ENCODE measurements at regions not wholly inside any gene's neighbourhood (a gene's known extent, or its start where the extent isn't known, plus 50 kb on each side); places are given as distances from the start of the nearest gene placed in this dataset.

- DNase-seq (ENCODE audit: low read depth, low spot score) = no peak
- in situ Hi-C loops (cut with HindIII; ENCODE audit: low pct_unique_long_range_greater_than_20kb, low sequenced_read_pairs) = no loop called here
Observed at GRCh38 chr11:109858152-109858551, 235.0 kb upstream of the ZC3H12C start.

GRCh38 chr11:109859045-109859724 lies 234.0 kb upstream of the ZC3H12C start:
- in situ Hi-C loops (cut with HindIII; ENCODE audit: low pct_unique_long_range_greater_than_20kb, low sequenced_read_pairs) = no loop called here
- no peak for DNase-seq (ENCODE audit: low read depth, low spot score)

- in situ Hi-C loops (cut with HindIII; ENCODE audit: low pct_unique_long_range_greater_than_20kb, low sequenced_read_pairs) = no loop called here
- DNase-seq (ENCODE audit: low read depth, low spot score) = no peak
Observed at GRCh38 chr11:109862835-109863234, 230.4 kb upstream of the ZC3H12C start.

- in situ Hi-C loops (cut with HindIII; ENCODE audit: low pct_unique_long_range_greater_than_20kb, low sequenced_read_pairs) = no loop called here
- DNase-seq (ENCODE audit: low read depth, low spot score) = peak; percentile 57
Observed at GRCh38 chr11:109864151-109864661, 229.0 kb upstream of the ZC3H12C start.

- in situ Hi-C loops (cut with HindIII; ENCODE audit: low pct_unique_long_range_greater_than_20kb, low sequenced_read_pairs) = no loop called here
- peak; percentile 60 for DNase-seq (ENCODE audit: low read depth, low spot score)
Observed at GRCh38 chr11:109864834-109865547, 228.2 kb upstream of the ZC3H12C start.

- in situ Hi-C loops (cut with HindIII; ENCODE audit: low pct_unique_long_range_greater_than_20kb, low sequenced_read_pairs) = no loop called here
- peak; percentile 18 for DNase-seq (ENCODE audit: low read depth, low spot score)
Observed at GRCh38 chr11:109865548-109866186, 227.5 kb upstream of the ZC3H12C start.

- no peak for DNase-seq (ENCODE audit: low read depth, low spot score)
- in situ Hi-C loops (cut with HindIII; ENCODE audit: low pct_unique_long_range_greater_than_20kb, low sequenced_read_pairs) = no loop called here
Observed at GRCh38 chr11:109867784-109868183, 225.4 kb upstream of the ZC3H12C start.

GRCh38 chr11:109869536-109869935 lies 223.7 kb upstream of the ZC3H12C start:
- in situ Hi-C loops (cut with HindIII; ENCODE audit: low pct_unique_long_range_greater_than_20kb, low sequenced_read_pairs) = no loop called here
- DNase-seq (ENCODE audit: low read depth, low spot score) = peak; percentile 80

GRCh38 chr11:109870297-109870696 lies 222.9 kb upstream of the ZC3H12C start:
- no peak for DNase-seq (ENCODE audit: low read depth, low spot score)
- in situ Hi-C loops (cut with HindIII; ENCODE audit: low pct_unique_long_range_greater_than_20kb, low sequenced_read_pairs) = no loop called here

- DNase-seq (ENCODE audit: low read depth, low spot score) = no peak
- in situ Hi-C loops (cut with HindIII; ENCODE audit: low pct_unique_long_range_greater_than_20kb, low sequenced_read_pairs) = no loop called here
Observed at GRCh38 chr11:109877043-109877442, 216.1 kb upstream of the ZC3H12C start.

GRCh38 chr11:109884501-109884900 lies 208.7 kb upstream of the ZC3H12C start:
- in situ Hi-C loops (cut with HindIII; ENCODE audit: low pct_unique_long_range_greater_than_20kb, low sequenced_read_pairs) = no loop called here

GRCh38 chr11:109885006-109885405 lies 208.2 kb upstream of the ZC3H12C start:
- in situ Hi-C loops (cut with HindIII; ENCODE audit: low pct_unique_long_range_greater_than_20kb, low sequenced_read_pairs) = no loop called here
- no peak for DNase-seq (ENCODE audit: low read depth, low spot score)

More at GRCh38 chr11:109884501-109884900, 208.7 kb upstream of the ZC3H12C start:
- no peak for DNase-seq (ENCODE audit: low read depth, low spot score)

- DNase-seq (ENCODE audit: low read depth, low spot score) = no peak
- in situ Hi-C loops (cut with HindIII; ENCODE audit: low pct_unique_long_range_greater_than_20kb, low sequenced_read_pairs) = no loop called here
Observed at GRCh38 chr11:109892321-109892794, 200.8 kb upstream of the ZC3H12C start.

GRCh38 chr11:109894242-109894641 lies 198.9 kb upstream of the ZC3H12C start:
- peak; percentile 26 for DNase-seq (ENCODE audit: low read depth, low spot score)
- in situ Hi-C loops (cut with HindIII; ENCODE audit: low pct_unique_long_range_greater_than_20kb, low sequenced_read_pairs) = no loop called here

GRCh38 chr11:109898592-109898991 lies 194.6 kb upstream of the ZC3H12C start:
- in situ Hi-C loops (cut with HindIII; ENCODE audit: low pct_unique_long_range_greater_than_20kb, low sequenced_read_pairs) = no loop called here
- DNase-seq (ENCODE audit: low read depth, low spot score) = no peak

GRCh38 chr11:109902764-109903433 lies 190.3 kb upstream of the ZC3H12C start:
- in situ Hi-C loops (cut with HindIII; ENCODE audit: low pct_unique_long_range_greater_than_20kb, low sequenced_read_pairs) = no loop called here

GRCh38 chr11:109911488-109911887 lies 181.7 kb upstream of the ZC3H12C start:
- in situ Hi-C loops (cut with HindIII; ENCODE audit: low pct_unique_long_range_greater_than_20kb, low sequenced_read_pairs) = no loop called here
- no peak for DNase-seq (ENCODE audit: low read depth, low spot score)

More at GRCh38 chr11:109902764-109903433, 190.3 kb upstream of the ZC3H12C start:
- no peak for DNase-seq (ENCODE audit: low read depth, low spot score)

- DNase-seq (ENCODE audit: low read depth, low spot score) = no peak
- in situ Hi-C loops (cut with HindIII; ENCODE audit: low pct_unique_long_range_greater_than_20kb, low sequenced_read_pairs) = no loop called here
Observed at GRCh38 chr11:109914038-109914437, 179.2 kb upstream of the ZC3H12C start.

All from SK-MEL-5 (cell line).